HEK293 (cell line): ENCODE measurements at regions not wholly inside any gene's neighbourhood (a gene's known extent, or its start where the extent isn't known, plus 50 kb on each side); places are given as distances from the start of the nearest gene placed in this dataset.

Source experiments
- CTCF ChIA-PET: fragments of 350-600 bp; formaldehyde crosslinking; extraction: SDS; loops from one replicate; lab custom pipeline; 2021; ENCODE audit warnings: antibody characterized with exemption; lab: Yijun Ruan, JAX
- POLR2A ChIA-PET: fragments of 300-600 bp; formaldehyde crosslinking; extraction: SDS; loops from one replicate; lab custom pipeline; 2020; ENCODE audit warnings: antibody characterized with exemption, inconsistent platforms; lab: Yijun Ruan, JAX
- H3K27ac ChIP-seq: fragments of 200-500 bp; sonication (Bioruptor generic); 2 replicates; pipeline ENCODE4 v1.5.1; 2014; ENCODE audit warnings: low read depth, low read length, control low read depth, inconsistent platforms; ENCODE audit errors: extremely low read depth
- H3K36me3 ChIP-seq, 2 experiments: fragments of 200-500 bp in 1 of 2; sonication (Bioruptor generic) in 1 of 2; 1 replicate in 1 of 2; 2 replicates in 1 of 2; pipeline ENCODE4 v1.5.1; 2014 to 2017; ENCODE audit warnings: inconsistent platforms in 2 of 2, low read length in 2 of 2; ENCODE audit not compliant: control insufficient read depth in 2 of 2, insufficient read depth in 1 of 2
- H3K4me1 ChIP-seq: fragments of 200-500 bp; sonication (Bioruptor generic); 2 replicates; pipeline ENCODE4 v1.5.1; 2014; ENCODE audit warnings: mild to moderate bottlenecking, low read length, inconsistent platforms; ENCODE audit not compliant: control insufficient read depth, insufficient read depth
- H3K4me3 ChIP-seq: 2 replicates; pipeline ENCODE4 v1.5.1; 2011; ENCODE audit warnings: low read depth, mild to moderate bottlenecking, control low read depth, low read length, moderate library complexity
- H3K9me3 ChIP-seq: fragments of 200-500 bp; sonication (Bioruptor generic); 2 replicates; pipeline ENCODE4 v1.5.1; 2014; ENCODE audit warnings: low read depth, low read length, inconsistent platforms; ENCODE audit not compliant: control insufficient read depth, insufficient read depth
- BCL11A ChIP-seq: fragments of 450-650 bp; formaldehyde crosslinking; IDR thresholded peaks from 2 replicates; pipeline ENCODE4 v1.5.1; 2016; ENCODE audit warnings: low read depth, missing biosample characterization, missing genetic modification characterization
- HOXC10 ChIP-seq: sonication (generic); formaldehyde crosslinking; IDR thresholded peaks from 2 replicates; pipeline ENCODE4 v1.8.1; 2023; ENCODE audit warnings: mild to moderate bottlenecking, missing genetic modification reagents
- HOXD13 ChIP-seq: sonication (generic); formaldehyde crosslinking; IDR thresholded peaks from 2 replicates; pipeline ENCODE4 v1.8.0; 2022; ENCODE audit warnings: missing genetic modification reagents, borderline replicate concordance
- MZF1 ChIP-seq: fragments of 450-650 bp; formaldehyde crosslinking; IDR thresholded peaks from 2 replicates; pipeline ENCODE4 v1.5.1; 2017; ENCODE audit warnings: missing biosample characterization, missing genetic modification characterization, borderline replicate concordance
- OVOL3 ChIP-seq: fragments of 450-650 bp; formaldehyde crosslinking; IDR thresholded peaks from 2 replicates; pipeline ENCODE4 v1.5.1; 2016; ENCODE audit warnings: missing biosample characterization, missing genetic modification characterization
- SP7 ChIP-seq: fragments of 450-650 bp; formaldehyde crosslinking; IDR thresholded peaks from 2 replicates; pipeline ENCODE4 v1.5.1; 2016; ENCODE audit warnings: missing biosample characterization, missing genetic modification characterization
- ZNF146 ChIP-seq: fragments of 450-650 bp; formaldehyde crosslinking; IDR thresholded peaks from 2 replicates; pipeline ENCODE4 v1.5.1; 2016; ENCODE audit warnings: missing biosample characterization, missing genetic modification characterization
- ZNF157 ChIP-seq: fragments of 450-650 bp; formaldehyde crosslinking; IDR thresholded peaks from 2 replicates; pipeline ENCODE4 v1.5.1; 2016; ENCODE audit warnings: missing biosample characterization, missing genetic modification characterization
- ZNF24 ChIP-seq: fragments of 450-650 bp; formaldehyde crosslinking; IDR thresholded peaks from 2 replicates; pipeline ENCODE4 v1.5.1; 2016; ENCODE audit warnings: missing biosample characterization, missing genetic modification characterization
- ZNF311 ChIP-seq: fragments of 450-650 bp; formaldehyde crosslinking; IDR thresholded peaks from 2 replicates; pipeline ENCODE4 v1.5.1; 2017; ENCODE audit warnings: missing biosample characterization, missing genetic modification characterization, borderline replicate concordance
- ZNF341 ChIP-seq: fragments of 450-650 bp; formaldehyde crosslinking; IDR thresholded peaks from 2 replicates; pipeline ENCODE4; 2016; ENCODE audit warnings: low read depth, missing biosample characterization, missing genetic modification characterization
- ZNF391 ChIP-seq: fragments of 450-650 bp; formaldehyde crosslinking; IDR thresholded peaks from 2 replicates; pipeline ENCODE4 v1.5.1; 2016; ENCODE audit warnings: low read depth, missing biosample characterization, missing genetic modification characterization, borderline replicate concordance
- ZNF416 ChIP-seq: fragments of 450-650 bp; formaldehyde crosslinking; IDR thresholded peaks from 2 replicates; pipeline ENCODE4 v1.5.1; 2016; ENCODE audit warnings: missing biosample characterization, missing genetic modification characterization
- ZNF510 ChIP-seq: fragments of 450-650 bp; formaldehyde crosslinking; IDR thresholded peaks from 2 replicates; pipeline ENCODE4 v1.5.1; 2018; ENCODE audit warnings: mild to moderate bottlenecking, missing genetic modification characterization, missing biosample characterization; ENCODE audit not compliant: insufficient replicate concordance
- ZNF596 ChIP-seq: fragments of 450-650 bp; IDR thresholded peaks from 2 replicates; pipeline ENCODE4 v1.5.0; 2018; ENCODE audit warnings: missing biosample characterization, mild to moderate bottlenecking, missing genetic modification characterization, moderate library complexity
- ZNF654 ChIP-seq: fragments of 450-650 bp; formaldehyde crosslinking; IDR thresholded peaks from 2 replicates; pipeline ENCODE4 v1.5.1; 2016; ENCODE audit warnings: low read depth, missing biosample characterization, missing genetic modification characterization
- ZNF792 ChIP-seq: fragments of 450-650 bp; formaldehyde crosslinking; IDR thresholded peaks from 2 replicates; pipeline ENCODE4 v1.5.1; 2016; ENCODE audit warnings: missing biosample characterization, missing genetic modification characterization
- ZNF837 ChIP-seq: fragments of 450-650 bp; formaldehyde crosslinking; IDR thresholded peaks from 2 replicates; pipeline ENCODE4 v1.5.1; 2016; ENCODE audit warnings: missing biosample characterization, missing genetic modification characterization
- TF ChIP-seq, protein P1 (sequence below): fragments of 450-650 bp; formaldehyde crosslinking; IDR thresholded peaks from 2 replicates; pipeline ENCODE4 v1.5.1; 2016; ENCODE audit warnings: missing biosample characterization, missing genetic modification characterization
- TF ChIP-seq, protein P2 (sequence below): fragments of 450-650 bp; formaldehyde crosslinking; IDR thresholded peaks from 2 replicates; pipeline ENCODE4 v1.5.1; 2016; ENCODE audit warnings: missing biosample characterization, missing genetic modification characterization
- TF ChIP-seq, protein P3 (sequence below): fragments of 450-650 bp; formaldehyde crosslinking; IDR thresholded peaks from 2 replicates; pipeline ENCODE4 v1.5.1; 2016; ENCODE audit warnings: missing biosample characterization, missing genetic modification characterization, borderline replicate concordance
- TF ChIP-seq, protein P4 (sequence below): fragments of 450-650 bp; formaldehyde crosslinking; IDR thresholded peaks from 2 replicates; pipeline ENCODE4 v1.5.1; 2016; ENCODE audit warnings: missing biosample characterization, missing genetic modification characterization
- TF ChIP-seq, protein P5 (sequence below): fragments of 450-650 bp; formaldehyde crosslinking; IDR thresholded peaks from 2 replicates; pipeline ENCODE4 v1.5.1; 2016; ENCODE audit warnings: missing biosample characterization, missing genetic modification characterization
- TF ChIP-seq, protein P6 (sequence below): fragments of 450-650 bp; formaldehyde crosslinking; IDR thresholded peaks from 2 replicates; pipeline ENCODE4 v1.5.1; 2016; ENCODE audit warnings: missing biosample characterization, missing genetic modification characterization, low read depth

DNA sequence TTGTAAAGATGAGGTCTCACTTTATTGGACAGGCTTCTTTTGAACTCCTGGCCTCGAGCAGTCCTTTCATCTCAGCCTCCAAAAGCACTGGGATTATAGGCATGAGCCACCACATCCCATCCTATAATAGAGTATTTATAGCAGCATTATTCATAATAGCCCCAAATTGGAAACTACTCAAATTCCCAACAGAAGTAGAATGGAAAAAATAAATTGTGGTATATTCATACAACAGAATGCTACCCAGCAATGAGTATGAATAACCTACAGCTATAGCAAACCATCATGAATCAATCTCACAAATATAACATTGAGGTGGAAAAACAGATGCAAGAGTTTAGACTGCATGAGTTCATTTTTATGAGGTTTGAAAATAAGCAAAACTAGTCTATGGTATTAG is 84.8 kb upstream of the BTBD3 start:
- POLR2A ChIA-PET: no interaction called here
- H3K9me3 ChIP-seq: no peaks in the 10 kb centered on the region

DNA sequence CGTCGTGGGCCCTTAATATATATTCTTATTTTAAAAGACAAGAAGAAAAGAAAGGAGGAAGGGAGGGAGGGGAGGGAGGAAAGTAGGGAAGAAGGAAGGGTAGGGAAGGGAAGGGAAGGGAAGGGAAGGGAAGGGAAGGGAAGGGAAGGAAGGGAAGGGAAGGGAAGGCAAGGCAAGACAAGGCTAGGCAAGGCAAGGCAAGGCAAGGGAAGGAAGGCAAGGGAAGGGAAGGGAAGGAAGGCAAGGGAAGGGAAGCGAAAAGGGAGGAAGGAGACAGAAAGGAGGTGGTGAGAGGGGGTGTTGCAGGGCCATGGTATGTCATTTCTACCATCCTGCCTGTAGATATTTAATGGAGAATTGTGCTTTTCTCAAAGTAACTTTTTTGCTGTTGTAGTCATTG is 83.9 kb upstream of the BTBD3 start:
- POLR2A ChIA-PET: no interaction called here
- TF ChIP-seq ZNF510 (no peak), HOXD13 (no peak), ZNF792 (tag by site-specific recombination) (no peak), ZNF157 (tag by site-specific recombination) (no peak), OVOL3 (tag by site-specific recombination) (no peak), ZNF391 (no peak), MZF1 (tag by site-specific recombination) (no peak), ZNF654 (no peak), SP7 (tag by site-specific recombination) (no peak), HOXC10 (CRISPR knock-in tag) (no peak), ZNF596 (tag by site-specific recombination) (no peak)
- TF ChIP-seq, protein P1, sequence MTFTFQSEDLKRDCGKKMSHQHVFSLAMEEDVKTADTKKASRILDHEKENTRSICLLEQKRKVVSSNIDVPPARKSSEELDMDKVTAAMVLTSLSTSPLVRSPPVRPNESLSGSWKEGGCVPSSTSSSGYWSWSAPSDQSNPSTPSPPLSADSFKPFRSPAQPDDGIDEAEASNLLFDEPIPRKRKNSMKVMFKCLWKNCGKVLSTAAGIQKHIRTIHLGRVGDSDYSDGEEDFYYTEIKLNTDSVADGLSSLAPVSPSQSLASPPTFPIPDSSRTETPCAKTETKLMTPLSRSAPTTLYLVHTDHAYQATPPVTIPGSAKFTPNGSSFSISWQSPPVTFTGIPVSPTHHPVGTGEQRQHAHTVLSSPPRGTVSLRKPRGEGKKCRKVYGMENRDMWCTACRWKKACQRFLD (tag by site-specific recombination): no peak
- TF ChIP-seq, protein P2, sequence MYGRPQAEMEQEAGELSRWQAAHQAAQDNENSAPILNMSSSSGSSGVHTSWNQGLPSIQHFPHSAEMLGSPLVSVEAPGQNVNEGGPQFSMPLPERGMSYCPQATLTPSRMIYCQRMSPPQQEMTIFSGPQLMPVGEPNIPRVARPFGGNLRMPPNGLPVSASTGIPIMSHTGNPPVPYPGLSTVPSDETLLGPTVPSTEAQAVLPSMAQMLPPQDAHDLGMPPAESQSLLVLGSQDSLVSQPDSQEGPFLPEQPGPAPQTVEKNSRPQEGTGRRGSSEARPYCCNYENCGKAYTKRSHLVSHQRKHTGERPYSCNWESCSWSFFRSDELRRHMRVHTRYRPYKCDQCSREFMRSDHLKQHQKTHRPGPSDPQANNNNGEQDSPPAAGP (tag by site-specific recombination): no peak
- TF ChIP-seq, protein P3, sequence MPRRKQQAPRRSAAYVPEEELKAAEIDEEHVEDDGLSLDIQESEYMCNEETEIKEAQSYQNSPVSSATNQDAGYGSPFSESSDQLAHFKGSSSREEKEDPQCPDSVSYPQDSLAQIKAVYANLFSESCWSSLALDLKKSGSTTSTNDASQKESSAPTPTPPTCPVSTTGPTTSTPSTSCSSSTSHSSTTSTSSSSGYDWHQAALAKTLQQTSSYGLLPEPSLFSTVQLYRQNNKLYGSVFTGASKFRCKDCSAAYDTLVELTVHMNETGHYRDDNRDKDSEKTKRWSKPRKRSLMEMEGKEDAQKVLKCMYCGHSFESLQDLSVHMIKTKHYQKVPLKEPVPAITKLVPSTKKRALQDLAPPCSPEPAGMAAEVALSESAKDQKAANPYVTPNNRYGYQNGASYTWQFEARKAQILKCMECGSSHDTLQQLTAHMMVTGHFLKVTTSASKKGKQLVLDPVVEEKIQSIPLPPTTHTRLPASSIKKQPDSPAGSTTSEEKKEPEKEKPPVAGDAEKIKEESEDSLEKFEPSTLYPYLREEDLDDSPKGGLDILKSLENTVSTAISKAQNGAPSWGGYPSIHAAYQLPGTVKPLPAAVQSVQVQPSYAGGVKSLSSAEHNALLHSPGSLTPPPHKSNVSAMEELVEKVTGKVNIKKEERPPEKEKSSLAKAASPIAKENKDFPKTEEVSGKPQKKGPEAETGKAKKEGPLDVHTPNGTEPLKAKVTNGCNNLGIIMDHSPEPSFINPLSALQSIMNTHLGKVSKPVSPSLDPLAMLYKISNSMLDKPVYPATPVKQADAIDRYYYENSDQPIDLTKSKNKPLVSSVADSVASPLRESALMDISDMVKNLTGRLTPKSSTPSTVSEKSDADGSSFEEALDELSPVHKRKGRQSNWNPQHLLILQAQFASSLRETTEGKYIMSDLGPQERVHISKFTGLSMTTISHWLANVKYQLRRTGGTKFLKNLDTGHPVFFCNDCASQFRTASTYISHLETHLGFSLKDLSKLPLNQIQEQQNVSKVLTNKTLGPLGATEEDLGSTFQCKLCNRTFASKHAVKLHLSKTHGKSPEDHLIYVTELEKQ (tag by site-specific recombination): no peak

More for the DNA sequence above, 84.8 kb upstream of the BTBD3 start:
- H3K4me3 ChIP-seq: no peak overlapping the region
- H3K4me1 ChIP-seq: no peaks in the 10 kb centered on the region
- no peaks in the 10 kb centered on the region for H3K36me3 ChIP-seq
- CTCF ChIA-PET: no interaction called here
- TF ChIP-seq BCL11A (tag by site-specific recombination) (no peak), ZNF792 (tag by site-specific recombination) (no peak), ZNF24 (tag by site-specific recombination) (no peak), ZNF146 (tag by site-specific recombination) (no peak), ZNF416 (tag by site-specific recombination) (no peak), ZNF341 (tag by site-specific recombination) (no peak), ZNF837 (tag by site-specific recombination) (no peak), ZNF311 (tag by site-specific recombination) (no peak)
- TF ChIP-seq, protein P4, sequence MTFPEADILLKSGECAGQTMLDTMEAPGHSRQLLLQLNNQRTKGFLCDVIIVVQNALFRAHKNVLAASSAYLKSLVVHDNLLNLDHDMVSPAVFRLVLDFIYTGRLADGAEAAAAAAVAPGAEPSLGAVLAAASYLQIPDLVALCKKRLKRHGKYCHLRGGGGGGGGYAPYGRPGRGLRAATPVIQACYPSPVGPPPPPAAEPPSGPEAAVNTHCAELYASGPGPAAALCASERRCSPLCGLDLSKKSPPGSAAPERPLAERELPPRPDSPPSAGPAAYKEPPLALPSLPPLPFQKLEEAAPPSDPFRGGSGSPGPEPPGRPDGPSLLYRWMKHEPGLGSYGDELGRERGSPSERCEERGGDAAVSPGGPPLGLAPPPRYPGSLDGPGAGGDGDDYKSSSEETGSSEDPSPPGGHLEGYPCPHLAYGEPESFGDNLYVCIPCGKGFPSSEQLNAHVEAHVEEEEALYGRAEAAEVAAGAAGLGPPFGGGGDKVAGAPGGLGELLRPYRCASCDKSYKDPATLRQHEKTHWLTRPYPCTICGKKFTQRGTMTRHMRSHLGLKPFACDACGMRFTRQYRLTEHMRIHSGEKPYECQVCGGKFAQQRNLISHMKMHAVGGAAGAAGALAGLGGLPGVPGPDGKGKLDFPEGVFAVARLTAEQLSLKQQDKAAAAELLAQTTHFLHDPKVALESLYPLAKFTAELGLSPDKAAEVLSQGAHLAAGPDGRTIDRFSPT (tag by site-specific recombination): no peak
- TF ChIP-seq, protein P5, sequence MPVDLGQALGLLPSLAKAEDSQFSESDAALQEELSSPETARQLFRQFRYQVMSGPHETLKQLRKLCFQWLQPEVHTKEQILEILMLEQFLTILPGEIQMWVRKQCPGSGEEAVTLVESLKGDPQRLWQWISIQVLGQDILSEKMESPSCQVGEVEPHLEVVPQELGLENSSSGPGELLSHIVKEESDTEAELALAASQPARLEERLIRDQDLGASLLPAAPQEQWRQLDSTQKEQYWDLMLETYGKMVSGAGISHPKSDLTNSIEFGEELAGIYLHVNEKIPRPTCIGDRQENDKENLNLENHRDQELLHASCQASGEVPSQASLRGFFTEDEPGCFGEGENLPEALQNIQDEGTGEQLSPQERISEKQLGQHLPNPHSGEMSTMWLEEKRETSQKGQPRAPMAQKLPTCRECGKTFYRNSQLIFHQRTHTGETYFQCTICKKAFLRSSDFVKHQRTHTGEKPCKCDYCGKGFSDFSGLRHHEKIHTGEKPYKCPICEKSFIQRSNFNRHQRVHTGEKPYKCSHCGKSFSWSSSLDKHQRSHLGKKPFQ (tag by site-specific recombination): no peak
- TF ChIP-seq, protein P6, sequence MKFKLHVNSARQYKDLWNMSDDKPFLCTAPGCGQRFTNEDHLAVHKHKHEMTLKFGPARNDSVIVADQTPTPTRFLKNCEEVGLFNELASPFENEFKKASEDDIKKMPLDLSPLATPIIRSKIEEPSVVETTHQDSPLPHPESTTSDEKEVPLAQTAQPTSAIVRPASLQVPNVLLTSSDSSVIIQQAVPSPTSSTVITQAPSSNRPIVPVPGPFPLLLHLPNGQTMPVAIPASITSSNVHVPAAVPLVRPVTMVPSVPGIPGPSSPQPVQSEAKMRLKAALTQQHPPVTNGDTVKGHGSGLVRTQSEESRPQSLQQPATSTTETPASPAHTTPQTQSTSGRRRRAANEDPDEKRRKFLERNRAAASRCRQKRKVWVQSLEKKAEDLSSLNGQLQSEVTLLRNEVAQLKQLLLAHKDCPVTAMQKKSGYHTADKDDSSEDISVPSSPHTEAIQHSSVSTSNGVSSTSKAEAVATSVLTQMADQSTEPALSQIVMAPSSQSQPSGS (tag by site-specific recombination): no peak
- TF ChIP-seq, all 188 proteins: peak for 0
- no peak overlapping the region for H3K27ac ChIP-seq

More for the DNA sequence above, 83.9 kb upstream of the BTBD3 start:
- CTCF ChIA-PET: interaction anchor here (0.6 kb wide), 1 partner anchor 138 kb away, joined by 3 read pairs; no protein-coding TSS in a partner anchor
- Histone ChIP-seq H3K4me3 (no peak overlapping the region), H3K4me1 (no peaks in the 10 kb centered on the region), H3K36me3 (no peaks in the 10 kb centered on the region), H3K27ac (no peak overlapping the region), H3K9me3 (no peaks in the 10 kb centered on the region)
